ENCODE measurements at regions not wholly inside any gene's neighbourhood (a gene's known extent, or its start where the extent isn't known, plus 50 kb on each side); places are given as distances from the start of the nearest gene placed in this dataset.

DNA sequence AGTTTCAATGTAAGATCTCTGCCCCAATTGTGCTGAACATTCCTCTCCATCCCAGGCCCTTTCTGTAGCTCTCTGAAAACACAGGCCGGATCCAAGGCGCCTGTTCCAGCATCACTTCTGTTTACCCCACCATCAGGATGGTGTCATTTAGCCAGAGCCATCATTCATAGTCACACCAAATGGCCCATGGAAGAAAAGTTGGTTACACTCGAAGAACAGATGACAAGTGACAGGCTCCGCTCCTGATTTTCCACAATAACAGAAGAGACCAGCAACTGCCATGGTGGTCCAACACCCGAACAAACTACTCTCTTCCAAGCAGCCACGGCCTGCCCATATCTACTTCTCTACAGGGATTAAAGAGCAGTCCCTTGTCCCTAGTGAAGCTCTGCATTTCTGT, 59.9 kb upstream of the PROX1 start:
- Histone ChIP-seq H3K4ac (ENCODE audit: low read depth, low read length) (no peak overlapping the region), H3K36me3 (ENCODE audit: control insufficient read depth, insufficient read depth, low read length) (no peaks in the 10 kb centered on the region), H3K23ac (ENCODE audit: low read depth, low read length) (no peak overlapping the region), H3K4me2 (ENCODE audit: low read depth, low read length) (no peak overlapping the region), H3K9me3 (ENCODE audit: control insufficient read depth, insufficient read depth, low read length) (peaks cover 2% of the 10 kb centered on the region), H2BK15ac (ENCODE audit: low read depth, low read length) (no peak overlapping the region), H4K20me1 (ENCODE audit: insufficient read depth, low read length) (no peaks in the 10 kb centered on the region), H2AK9ac (replicated peaks; ENCODE audit: low read depth, low read length, poor library complexity) (no peak overlapping the region), H2BK20ac (ENCODE audit: low read depth, low read length) (no peak overlapping the region), H4K91ac (ENCODE audit: insufficient read depth, low read depth, low read length) (no peak overlapping the region), H2AK5ac (ENCODE audit: low read depth, low read length) (no peak overlapping the region), H2BK5ac (ENCODE audit: low read depth, low read length, poor library complexity, severe bottlenecking) (no peak overlapping the region), H4K8ac (ENCODE audit: low read depth in 2 of 2, low read length in 2 of 2) (no peak overlapping the region), H3K9ac (ENCODE audit: low read depth, low read length) (no peak overlapping the region), H3K27me3 (ENCODE audit: control insufficient read depth, insufficient read depth, low read length) (no peaks in the 10 kb centered on the region), H3K18ac (ENCODE audit: low read depth, low read length) (no peak overlapping the region), H3K79me1 (ENCODE audit: low read depth in 1 of 2, low read length in 2 of 2) (no peaks in the 10 kb centered on the region), H3K56ac (ENCODE audit: extremely low read depth, insufficient read depth, low read length) (no peak overlapping the region), H4K5ac (ENCODE audit: low read depth, low read length) (no peak overlapping the region), H3K14ac (replicated peaks; ENCODE audit: low read depth, low read length) (no peak overlapping the region), H3K4me3 (ENCODE audit: insufficient read depth, low read depth, low read length) (no peak overlapping the region), H3K27ac (ENCODE audit: insufficient read depth, low read length) (no peak overlapping the region), H3K9me1 (ENCODE audit: insufficient read depth, low read length) (no peaks in the 10 kb centered on the region), H3K4me1 (ENCODE audit: control insufficient read depth, insufficient read depth, low read length) (no peaks in the 10 kb centered on the region), H2BK120ac (ENCODE audit: low read depth, low read length) (no peak overlapping the region), H2AFZ (replicated peaks; ENCODE audit: low read length, poor library complexity) (no peak overlapping the region)
- 41% methylated on average over 3 of the region's 6 CpGs; no CpG with 5 or more reads in 1 of the 2 experiments for WGBS, 2 experiments (ENCODE audit: extremely low coverage in 2 of 2, insufficient read length in 1 of 2)
- ChIA-PET POLR2A (ENCODE audit: unreplicated experiment) (no interaction called here), CTCF (no interaction called here)
- in situ Hi-C loops (cut with MboI; ENCODE audit: low sequenced_read_pairs): no loop called here
- BruUV-seq (replicated peaks): no TSS peak
- TF ChIP-seq CHD1 (IDR thresholded peaks at IDR 0.05; ENCODE audit: low read depth, low read length) (no peak), MAFK (IDR thresholded peaks at IDR 0.05; ENCODE audit: low read depth, low read length) (no peak), POLR2A (IDR thresholded peaks at IDR 0.05; ENCODE audit: low read depth, low read length) (no peak), CEBPB (IDR thresholded peaks at IDR 0.05; ENCODE audit: low read depth, low read length) (no peak), RFX5 (IDR thresholded peaks at IDR 0.05; ENCODE audit: low read depth, low read length) (no peak), NFE2L2 (IDR thresholded peaks at IDR 0.05; ENCODE audit: low read depth, low read length) (no peak), RAD21 (IDR thresholded peaks at IDR 0.05; ENCODE audit: low read length) (no peak), MXI1 (IDR thresholded peaks at IDR 0.05; ENCODE audit: borderline replicate concordance, low read depth, low read length) (no peak), FOS (IDR thresholded peaks at IDR 0.05; ENCODE audit: low read depth, low read length) (no peak)
- no peak for ATAC-seq (ENCODE audit: low read depth)
- DNase-seq: no peak
- dilution Hi-C loops (cut with HindIII; ENCODE audit: low sequenced_read_pairs, unreplicated experiment): no loop called here
- intact Hi-C loops (cut with micrococcal nuclease): no loop called here

Data from IMR-90 (cell line).